IPS-NIHi7 (cell line): ENCODE measurements at regions not wholly inside any gene's neighbourhood (a gene's known extent, or its start where the extent isn't known, plus 50 kb on each side); places are given as distances from the start of the nearest gene placed in this dataset.
A peak's percentile ranks its signal among the peaks of the same experiment; 100 is the strongest.
"Not testable (repeated sequence)": the region's sequence is repeated elsewhere in the genome, so short reads cannot be mapped to it uniquely, and the experiment has no call there.

Experiments
- DNase-seq: peaks from one replicate; pipeline ENCODE4 v3.0.0; 2012; ENCODE audit warnings: mixed read lengths; ENCODE audit errors: extremely low spot score

DNA sequence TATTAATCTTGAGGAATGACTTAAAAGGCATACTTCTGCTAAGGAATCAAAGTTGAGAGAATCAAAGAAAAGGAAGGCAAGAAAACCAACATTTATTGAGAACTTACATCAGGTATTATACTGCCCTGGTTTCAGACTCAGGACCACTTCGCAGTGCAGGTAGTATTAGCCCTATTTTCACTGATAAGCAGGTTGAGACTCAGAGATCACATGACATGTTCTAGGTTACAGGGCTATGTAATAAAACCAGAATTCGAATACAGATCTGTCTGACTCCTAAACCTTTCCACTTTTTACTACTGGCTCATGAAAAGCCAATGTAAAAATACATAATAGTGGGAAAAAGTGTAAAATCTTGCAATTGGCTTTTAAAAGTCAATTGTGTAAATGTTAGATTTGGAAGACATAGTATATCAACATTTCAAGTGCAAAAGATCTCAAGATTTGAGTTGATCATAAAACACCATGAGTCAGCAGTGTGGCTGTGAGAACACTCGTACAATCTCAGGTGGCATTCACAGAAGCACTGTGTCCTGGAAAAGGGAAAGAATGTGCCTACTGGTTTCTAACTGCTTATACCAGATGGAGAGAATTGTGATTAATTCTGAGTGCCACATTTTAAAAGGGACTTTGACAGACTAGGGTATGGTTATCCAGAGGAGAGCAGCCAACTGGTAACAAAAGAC lies 195.8 kb upstream of the MKLN1 start:
- DNase-seq, result no peak

DNA sequence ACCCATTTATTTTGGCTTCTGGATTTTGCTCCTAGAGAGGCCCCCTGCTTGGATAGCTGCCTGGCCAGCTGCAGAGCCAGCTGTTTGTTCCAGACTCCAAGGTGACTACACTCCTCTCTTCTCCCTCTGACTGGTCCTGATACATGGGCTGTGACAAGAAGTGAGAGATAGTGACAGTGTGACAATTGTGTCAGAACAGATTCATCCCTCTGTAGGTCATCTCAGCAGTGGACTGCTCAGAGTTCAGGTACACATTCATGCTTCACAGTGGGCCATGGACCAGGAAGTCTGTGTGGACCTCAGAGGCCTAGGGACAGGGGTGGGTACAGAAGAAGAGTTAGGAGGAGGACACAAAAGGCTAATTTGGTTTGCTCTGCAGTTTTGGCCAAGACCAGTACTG lies 188.2 kb upstream of the MKLN1 start:
- no peak for DNase-seq

DNA sequence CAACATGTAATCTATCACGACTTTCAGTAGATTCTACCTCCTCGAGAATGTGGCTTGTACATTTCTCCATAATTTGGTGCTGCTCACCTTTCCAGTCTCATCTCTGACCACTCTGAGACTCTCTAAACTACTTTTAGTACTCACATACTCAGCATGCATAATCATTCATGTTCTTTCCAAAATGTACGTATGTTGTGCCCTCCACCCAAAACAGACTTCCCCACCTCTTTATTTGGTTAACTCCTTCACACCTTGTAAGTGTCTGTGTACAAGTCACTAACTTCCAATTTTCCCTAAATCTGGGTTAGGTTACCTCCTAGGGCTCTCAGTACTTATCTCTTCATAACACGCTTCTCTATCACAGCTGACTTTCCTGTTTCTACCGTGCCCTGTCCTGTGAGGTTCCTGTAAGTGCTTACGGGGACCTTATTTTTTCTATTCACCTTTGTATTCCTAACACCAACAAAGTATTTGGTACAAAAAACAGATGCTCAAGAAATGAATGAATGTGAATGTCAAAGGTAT lies 186.2 kb upstream of the MKLN1 start:
- no peak for DNase-seq

DNA sequence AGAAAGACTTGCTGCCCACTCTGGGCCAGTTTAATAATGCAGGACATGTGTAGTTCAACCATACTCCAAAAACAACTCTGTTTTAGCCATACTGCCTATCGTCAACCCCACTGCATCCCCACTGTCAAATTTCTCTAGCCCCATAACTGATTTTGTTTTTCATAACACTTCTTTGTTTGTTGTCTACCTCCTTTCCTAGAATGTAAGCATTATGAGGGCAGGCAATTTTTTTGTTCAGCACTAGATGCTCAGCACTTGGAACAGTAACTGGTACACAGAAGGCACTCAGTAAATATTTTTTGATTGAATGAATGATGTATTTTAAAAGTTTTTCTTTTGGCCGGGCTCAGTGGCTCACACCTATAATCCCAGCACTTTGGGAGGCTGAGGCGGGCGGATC lies 183.8 kb upstream of the MKLN1 start:
- DNase-seq, result no peak

DNA sequence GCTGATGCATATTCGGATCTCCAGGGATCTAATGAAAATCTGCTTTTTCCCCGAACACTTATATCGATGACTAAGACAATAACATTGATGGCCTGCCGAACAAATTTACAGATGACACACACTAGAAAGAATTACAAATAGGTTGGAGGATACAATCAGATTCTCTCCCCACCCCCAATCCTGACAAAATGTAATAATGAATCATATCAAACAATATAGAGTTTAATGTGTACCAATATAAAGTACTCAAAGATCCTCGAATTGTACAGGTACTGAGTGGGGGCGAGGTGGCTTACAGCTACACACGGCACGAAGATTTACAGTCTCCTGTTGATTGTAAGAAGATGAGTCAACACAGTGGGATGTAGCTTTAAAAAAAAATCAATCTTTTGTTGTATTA lies 182.7 kb upstream of the MKLN1 start:
- no peak for DNase-seq

DNA sequence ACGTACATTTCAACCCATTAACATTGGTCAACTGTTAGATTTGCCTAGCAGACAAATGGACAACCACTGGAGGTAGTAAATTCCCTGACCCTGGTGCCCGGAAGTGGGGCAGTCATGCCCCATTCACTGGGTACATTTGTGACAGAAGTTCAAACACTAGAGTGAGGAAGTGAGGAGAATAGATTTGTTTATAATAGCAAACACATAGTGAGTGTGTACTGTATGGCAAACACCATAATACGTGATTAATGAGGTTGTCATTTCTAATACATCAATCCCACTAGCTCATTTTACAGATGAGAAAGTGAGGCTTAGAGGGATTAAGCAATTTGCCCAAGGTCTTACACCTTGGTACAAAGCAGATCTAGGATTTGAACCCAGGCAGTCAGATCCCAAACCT lies 181.9 kb upstream of the MKLN1 start:
- no peak for DNase-seq

DNA sequence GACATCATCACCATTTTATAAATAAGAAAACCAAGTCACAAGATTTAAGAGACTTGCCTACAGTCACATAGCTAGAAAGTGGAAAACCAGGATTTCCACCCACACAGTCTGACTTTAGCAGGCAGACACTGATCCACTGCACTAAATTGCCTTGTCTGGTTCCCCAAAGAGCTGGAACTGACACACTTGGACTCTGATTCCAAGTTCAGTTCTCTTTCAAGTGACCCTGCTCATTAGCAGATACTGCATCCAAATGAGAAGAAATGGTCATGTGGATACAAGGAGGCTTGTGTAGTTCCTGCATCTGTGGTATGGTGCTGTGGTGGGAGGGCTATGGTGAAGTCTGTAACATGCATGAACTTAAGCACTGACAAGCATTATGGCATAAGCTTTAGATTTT lies 180.1 kb upstream of the MKLN1 start:
- no peak for DNase-seq

DNA sequence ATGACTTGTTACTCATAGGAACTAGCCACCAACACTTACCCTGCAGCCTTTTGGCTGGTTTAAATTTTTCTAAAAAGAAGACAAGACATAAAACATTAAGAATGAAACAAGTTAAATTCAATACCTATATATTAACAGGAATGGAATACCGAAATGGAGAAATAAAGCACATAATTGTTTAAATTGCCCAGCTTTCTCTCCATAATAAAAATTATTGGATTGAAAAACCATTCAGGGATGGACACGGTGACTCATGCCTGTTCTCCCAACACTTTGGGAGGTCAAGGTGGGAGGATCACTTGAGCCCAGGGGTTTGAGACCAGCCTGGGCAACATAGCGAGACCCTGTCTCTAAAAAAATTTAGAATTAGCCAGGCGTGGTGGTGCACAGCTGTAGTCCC lies 179.4 kb upstream of the MKLN1 start:
- DNase-seq, result no peak

DNA sequence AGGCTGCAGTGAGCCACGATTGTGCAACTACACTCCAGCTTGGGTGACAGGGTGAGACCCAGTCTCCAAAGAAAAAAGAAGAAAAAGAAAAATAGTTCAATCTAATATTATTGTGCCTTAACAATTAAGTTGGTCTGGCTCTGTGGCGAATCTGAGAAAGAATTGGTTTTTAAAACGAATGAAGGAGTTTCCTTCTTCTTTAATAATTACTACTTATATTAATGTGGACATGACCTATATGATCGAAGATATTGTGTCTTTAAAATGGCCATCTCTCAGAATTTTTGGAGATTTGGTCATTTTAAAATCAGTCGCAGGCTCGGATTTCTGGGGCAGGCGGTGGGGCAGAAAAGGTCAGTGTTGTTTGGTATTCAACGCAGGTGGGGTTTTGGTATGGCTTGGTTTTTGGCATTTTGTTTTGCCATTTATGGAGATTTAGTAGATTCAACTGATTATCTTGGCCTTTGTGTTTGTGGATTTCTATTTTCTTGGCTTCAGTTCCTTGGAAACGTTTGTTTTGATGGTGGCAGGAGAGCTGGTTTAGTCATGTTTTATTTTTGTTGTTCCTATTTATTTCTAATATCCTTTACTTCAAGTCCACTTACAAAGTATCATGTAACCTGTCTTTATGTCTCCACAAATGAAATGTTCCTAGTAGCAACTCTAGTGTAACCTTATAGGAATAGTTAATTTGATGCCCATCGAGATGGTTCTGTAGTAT lies 178.8 kb upstream of the MKLN1 start:
- DNase-seq, result no peak

DNA sequence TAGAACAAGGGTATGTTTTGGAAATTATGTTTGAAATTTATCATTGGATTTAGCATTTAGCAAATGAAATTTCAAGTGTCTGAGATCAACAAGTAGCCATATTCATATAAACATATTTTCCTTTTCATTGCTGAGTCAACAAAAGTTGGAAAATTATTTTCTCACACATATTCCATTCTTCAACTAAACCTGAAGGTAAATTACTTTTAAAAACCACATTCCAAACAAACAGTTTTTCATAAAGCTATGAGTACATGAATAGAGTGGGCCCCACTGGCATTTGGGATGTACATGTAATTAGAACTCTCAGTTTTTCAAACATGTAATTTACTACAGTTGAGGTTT lies 178.3 kb upstream of the MKLN1 start:
- no peak for DNase-seq

DNA sequence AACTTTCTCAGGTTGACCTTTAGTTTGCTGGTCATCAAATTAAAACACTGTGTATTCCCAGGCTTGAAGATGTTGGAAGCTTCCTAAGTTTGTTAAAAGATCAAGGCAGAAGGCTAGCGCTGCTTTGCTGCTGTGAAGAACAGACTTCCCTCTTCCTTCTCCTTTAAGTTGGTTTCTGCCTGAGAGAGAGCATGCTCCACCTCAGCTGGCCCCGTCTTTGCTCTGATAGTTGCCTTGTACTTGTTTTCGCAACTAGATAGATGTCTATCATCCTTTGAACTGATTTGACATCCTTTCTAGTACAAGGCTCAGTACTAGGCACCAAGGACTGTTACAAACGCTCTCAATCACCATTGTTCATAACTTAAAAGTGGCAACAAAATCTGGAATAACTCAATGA lies 177.8 kb upstream of the MKLN1 start:
- DNase-seq, result no peak

DNA sequence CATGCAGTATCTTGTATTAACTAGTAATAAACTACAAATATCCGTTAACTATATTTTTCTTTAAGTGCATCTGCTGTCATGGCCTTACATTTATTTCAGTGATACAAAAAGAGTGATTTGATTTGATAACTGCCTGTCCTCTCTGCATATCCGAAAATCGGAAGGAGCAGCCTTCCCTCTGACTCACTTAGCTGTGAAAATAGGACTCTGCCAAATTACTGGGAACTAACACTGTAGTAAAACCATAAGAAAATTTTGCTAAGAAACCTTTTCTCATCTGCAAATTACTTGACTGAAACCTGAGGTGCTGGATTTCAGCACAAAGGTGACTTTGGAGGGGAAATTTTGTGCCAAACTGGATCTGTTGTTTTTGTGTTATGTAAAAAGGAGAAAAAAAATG lies 176.6 kb upstream of the MKLN1 start:
- DNase-seq, result no peak

DNA sequence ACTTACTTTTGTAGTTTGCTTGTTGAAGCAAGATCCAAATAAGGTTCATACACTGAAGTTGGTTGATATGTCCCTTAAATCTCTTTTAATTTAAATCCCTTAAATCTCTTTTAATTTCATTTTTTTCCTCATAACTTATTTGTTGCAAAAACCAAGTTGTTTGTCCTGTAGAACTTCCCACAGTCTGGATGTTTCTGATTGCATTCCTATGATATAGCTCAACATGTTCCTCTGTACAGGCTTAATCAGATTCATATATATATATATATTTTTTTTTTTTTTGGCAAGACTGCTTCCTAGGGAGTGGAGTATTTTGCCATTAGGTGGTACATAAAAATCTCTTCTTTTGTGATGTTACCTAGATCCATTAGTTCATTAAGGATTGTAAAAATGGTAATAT lies 174.9 kb upstream of the MKLN1 start:
- DNase-seq, result no peak

DNA sequence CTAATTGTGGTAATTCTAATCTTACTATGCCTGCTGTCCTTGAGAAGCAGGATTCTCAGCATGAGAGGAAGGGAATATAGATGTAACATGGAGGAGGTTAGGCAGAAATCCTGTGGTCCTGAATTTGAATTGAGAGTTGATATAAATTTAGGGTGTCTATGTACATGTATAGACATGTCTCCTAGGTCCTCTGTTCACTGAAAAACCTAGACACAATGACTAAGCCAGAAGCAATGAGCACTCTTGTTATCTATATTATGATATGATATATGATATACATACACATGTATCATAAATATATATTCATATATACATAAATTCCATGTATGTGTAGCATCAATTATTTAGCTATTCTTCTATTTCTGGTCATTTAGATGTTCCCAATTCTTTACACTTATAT lies 173.3 kb upstream of the MKLN1 start:
- DNase-seq, result no peak

DNA sequence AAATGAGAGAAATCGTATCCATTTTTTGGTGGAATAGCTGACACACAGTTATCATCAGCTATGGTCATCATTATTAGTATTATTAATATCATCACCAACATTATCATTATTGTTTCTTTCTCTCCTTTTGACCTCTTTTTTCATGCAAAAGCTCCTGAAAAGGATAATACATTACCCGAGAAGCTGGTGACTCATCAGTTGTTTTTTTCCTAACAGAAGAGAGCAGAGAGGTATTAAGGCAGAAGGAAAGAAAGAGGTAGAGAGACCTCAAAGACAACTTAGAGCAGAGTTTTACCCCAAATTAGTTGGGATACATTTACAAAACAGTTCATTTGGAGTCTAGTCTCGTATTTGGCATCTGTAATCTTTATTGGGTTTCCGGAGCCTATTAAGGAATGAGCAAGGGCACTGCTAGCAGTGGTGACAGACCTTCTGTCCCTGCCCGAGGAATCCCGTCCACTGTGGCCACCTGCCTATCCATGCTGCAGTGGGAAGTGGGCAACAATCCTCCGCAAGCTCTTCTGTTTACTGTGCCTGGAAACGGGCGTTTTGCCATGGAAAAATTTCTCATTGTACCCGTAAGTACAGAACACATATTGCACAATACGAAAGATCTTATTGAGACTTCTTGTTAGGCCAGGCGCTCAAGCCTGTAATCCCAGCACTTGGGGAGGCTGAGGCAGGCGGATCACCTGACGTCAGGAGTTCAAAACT lies 170.0 kb upstream of the MKLN1 start:
- DNase-seq, result no peak

DNA sequence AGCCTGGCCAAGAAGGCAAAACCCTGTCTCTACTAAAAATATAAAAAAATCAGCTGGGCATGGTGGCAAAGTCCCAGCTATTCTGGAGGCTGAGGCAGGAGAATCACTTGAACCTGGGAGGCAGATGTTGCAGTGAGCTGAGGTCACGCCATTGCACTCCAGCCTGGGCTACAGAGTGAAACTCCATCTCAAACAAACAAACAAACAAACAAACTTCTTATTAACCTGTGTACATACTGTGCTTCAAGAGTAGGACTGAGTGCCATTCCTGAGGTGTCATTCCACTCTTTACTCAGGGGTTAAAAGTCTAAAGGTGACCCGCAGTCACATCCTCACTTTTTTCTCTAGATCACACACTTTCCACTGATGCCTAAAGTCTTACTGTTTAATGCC lies 169.4 kb upstream of the MKLN1 start:
- DNase-seq, result not testable (repeated sequence)

DNA sequence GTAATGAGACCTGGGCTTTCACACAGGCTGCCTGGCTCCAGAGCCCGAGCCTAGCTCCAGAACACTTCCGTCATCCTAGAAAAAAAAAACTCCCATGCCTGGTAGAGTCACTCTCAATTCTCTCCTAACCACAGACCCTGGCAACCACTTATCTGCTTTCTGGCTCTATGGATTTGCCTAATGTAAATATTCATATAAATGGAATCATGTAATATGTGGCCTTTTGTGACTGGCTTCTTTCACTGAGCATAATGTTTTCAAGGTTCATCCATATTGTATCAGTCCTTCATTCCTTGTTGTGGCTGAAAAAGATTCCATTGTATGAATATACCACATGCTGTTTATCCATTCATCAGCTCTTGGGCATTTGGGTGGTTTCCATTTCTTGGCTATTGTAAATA lies 167.7 kb upstream of the MKLN1 start:
- no peak for DNase-seq

DNA sequence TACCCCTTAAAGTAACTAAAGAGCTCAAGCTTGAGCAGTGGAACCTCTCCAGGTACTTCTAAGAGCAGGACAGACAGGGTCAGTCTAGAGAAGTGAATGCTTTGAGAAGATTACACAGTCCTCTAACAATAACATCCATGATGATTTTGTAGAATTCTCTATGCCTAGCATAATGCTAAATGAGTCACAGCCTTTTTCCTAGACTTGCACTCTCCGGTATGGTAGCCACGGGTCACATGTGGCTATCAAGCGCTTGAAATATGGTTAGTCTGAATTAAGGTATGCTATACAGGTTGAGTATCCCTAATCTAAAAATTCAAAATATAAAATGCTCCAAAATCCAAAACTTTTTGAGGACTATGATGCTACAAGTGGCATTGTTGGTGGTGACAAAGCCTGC lies 166.6 kb upstream of the MKLN1 start:
- no peak for DNase-seq

DNA sequence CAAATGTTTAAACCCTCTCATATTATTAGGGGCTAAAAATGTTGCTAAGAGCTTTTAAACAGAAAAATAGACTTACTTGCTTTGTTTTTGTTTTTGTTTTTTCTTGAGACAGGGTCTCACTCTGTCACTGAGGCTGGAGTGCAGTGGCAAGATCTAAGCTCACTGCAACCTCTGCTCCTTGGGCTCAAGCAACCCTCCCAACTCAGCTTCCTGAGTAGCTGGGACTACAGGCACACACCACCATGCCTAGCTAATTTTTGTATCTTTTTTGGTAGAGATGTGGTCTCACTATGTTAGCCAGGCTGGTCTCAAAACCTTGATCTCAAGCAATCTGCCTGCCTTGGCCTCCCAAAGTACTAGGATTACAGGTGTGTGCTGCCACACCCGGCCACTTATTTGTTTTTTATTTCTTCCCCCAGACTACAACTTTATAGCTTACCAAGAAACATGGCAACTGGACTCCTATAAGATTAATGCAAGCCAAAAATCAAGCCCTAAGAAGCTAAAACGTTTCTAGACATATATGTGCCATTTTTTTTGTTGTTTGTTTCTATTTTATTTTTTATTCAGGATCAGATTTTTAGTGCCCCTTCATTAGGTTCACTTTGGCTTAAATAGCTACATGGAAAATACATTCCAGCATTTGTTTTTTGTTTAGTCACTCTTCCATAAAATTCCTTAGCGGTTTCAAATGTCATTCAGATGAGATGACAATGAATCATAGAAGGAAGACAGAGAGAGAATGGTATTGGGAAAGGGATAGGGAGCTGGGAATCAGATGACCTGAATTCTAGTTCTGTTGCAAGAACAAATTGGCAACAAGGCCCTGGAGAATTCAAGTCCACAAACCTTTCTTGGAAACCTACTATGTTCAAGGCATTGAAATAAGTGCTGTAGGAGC lies 163.4 kb upstream of the MKLN1 start:
- no peak for DNase-seq

DNA sequence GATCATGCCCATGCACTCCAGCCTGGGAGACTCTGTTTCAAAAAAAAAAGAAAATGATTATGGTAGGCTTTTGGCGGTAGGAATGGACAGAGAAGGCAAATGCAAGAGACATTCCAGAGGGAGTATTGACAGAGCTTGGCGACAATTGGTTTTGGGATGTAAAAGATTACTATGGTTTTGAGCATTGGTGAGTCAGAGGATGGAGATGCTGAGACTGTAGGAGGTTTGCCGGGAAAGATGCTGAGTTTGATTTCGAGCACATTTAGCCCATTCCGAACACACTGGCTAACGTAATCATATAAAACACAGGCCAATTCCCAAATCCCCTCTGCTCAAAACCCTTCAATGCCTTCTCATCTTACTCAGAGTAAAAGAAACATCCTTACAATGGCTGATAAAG lies 161.6 kb upstream of the MKLN1 start:
- DNase-seq, result no peak

DNA sequence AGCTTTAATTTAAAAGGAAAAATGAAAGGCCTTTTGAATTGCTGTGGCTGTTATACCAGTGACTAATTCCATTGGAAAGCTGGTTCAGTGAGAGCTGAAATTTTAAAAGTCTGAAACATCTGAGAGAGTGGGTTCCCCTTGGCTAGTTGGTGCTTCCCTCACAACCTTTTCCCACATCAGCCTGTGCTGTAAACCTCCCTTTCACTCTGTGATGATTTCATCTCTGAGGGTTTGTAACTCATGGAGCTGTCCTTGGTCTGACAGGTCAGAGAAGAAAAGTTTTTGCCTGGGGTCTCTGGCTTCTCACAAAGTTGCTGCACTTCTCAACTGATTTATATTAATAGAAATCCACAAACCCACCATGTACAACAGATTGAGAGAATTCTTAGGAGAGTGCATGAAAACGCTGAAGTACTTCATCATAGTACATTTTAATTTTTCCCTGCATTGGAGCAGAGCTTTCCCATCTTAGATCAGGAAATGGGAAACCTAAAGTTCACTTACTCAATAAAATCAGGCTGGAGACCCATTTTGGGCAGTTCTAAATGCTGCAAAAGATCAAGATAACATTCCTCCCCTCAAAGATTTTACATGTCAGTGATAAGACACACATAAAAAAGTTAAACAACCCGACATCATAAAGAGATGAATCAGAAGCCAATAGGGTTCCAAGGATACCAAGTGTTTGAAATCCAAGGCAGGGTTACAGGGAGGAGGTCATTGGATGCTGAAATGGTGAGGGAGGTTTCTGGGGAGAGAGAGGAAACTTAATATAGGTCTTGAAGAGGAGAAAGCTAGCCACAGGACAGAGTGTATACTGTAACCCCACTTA lies 157.0 kb upstream of the MKLN1 start:
- DNase-seq, result peak; percentile 49
